ENCODE measurements at regions not wholly inside any gene's neighbourhood (a gene's known extent, or its start where the extent isn't known, plus 50 kb on each side); places are given as distances from the start of the nearest gene placed in this dataset.

DNA sequence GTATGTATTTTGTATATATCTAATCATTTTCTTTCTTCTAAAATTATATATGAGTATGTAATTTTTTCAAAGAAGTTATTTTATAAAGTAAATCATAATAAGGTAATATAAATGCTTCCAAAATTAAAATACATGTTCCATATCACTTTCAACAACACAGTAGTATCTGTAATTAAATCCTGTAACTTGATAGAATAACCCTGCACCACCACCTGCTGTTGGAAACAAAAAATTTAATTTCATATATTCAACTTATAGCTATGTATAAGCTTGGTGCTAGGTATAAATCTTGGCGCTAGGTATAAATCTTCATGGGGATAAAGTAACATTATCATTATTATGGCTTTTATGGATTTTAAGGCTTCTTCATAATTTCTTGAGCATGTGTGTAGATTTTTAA lies 149.7 kb upstream of the DCN start:
- H3K27ac ChIP-seq: no peak overlapping the region
- no peaks in the 10 kb centered on the region for H3K9me3 ChIP-seq (replicated peaks)
- no peak for DNase-seq (ENCODE audit: low read depth in 1 of 2, low spot score in 2 of 2)
- no peak overlapping the region for H3K4me3 ChIP-seq
- no peaks in the 10 kb centered on the region for H3K27me3 ChIP-seq (replicated peaks)
- H3K36me3 ChIP-seq: no peaks in the 10 kb centered on the region
- H3K4me1 ChIP-seq (replicated peaks): no peaks in the 10 kb centered on the region

DNA sequence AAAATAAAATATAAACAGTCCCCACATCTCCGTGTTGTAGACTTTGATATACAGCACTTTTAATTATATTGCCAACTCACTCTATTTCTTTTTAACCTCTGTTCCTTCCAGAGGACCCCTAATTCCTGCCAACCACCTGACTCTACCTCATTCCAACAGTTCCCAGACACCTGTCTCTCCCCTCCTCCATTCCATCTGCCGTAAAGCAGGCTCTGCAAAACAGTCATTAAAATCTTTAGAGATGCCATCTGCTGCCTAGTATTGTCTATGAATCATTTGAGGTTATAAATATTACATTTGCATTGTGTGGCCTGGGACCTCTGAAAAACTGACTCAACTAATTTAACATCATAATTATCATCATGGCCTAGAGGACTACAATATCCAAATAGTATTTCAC lies 148.8 kb upstream of the DCN start:
- Histone ChIP-seq H3K27me3 (replicated peaks) (no peaks in the 10 kb centered on the region), H3K36me3 (no peaks in the 10 kb centered on the region), H3K4me3 (no peak overlapping the region), H3K27ac (no peak overlapping the region), H3K4me1 (replicated peaks) (peaks cover 5% of the 10 kb centered on the region), H3K9me3 (replicated peaks) (no peaks in the 10 kb centered on the region)
- no peak for DNase-seq (ENCODE audit: low read depth in 1 of 2, low spot score in 2 of 2)

DNA sequence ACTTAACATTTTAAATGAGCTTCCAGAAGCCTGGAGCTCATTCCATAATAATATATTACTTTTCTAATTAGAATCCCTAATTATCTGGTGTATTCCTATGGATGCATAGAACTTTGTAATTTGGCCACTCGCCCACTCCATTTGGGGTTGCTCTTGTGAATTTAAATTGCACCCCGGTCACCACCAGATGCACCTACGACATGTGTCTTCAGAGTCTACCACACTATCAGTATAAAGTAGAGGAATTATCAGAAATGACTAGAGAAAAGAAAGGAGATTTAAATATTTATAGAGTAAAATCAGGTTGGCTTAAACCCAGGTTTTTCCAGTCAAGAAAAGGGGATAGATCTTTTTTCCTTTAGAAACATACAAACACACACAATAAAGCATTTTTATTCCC lies 145.8 kb upstream of the DCN start:
- H3K36me3 ChIP-seq: no peaks in the 10 kb centered on the region
- H3K9me3 ChIP-seq (replicated peaks): no peaks in the 10 kb centered on the region
- no peak overlapping the region for H3K27ac ChIP-seq
- no peaks in the 10 kb centered on the region for H3K27me3 ChIP-seq (replicated peaks)
- peaks cover 11% of the 10 kb centered on the region for H3K4me1 ChIP-seq (replicated peaks)
- DNase-seq (ENCODE audit: low read depth in 1 of 2, low spot score in 2 of 2): no peak
- no peak overlapping the region for H3K4me3 ChIP-seq

DNA sequence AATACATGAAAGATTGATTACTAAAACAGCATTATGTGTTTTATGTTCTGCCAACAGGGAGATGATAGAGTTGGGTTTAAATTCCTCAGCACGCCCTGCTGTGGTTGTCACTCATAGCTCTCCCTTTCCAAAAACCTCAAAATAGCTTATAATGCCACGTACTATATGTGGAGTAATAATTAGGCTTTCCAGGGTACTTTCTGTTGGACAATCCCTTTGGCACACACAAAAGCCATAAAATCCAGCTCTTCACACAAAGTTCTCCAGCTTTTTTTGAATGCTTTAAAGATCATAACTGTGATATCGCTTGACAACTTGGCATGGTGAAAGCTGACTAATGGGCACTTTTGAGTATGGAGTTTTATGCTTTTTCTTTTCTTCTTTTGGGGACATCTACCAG lies 145.3 kb upstream of the DCN start:
- peaks cover 11% of the 10 kb centered on the region for H3K4me1 ChIP-seq (replicated peaks)
- no peaks in the 10 kb centered on the region for H3K9me3 ChIP-seq (replicated peaks)
- H3K36me3 ChIP-seq: no peaks in the 10 kb centered on the region
- no peak for DNase-seq (ENCODE audit: low read depth in 1 of 2, low spot score in 2 of 2)
- H3K27me3 ChIP-seq (replicated peaks): no peaks in the 10 kb centered on the region
- H3K27ac ChIP-seq: no peak overlapping the region
- H3K4me3 ChIP-seq: no peak overlapping the region

DNA sequence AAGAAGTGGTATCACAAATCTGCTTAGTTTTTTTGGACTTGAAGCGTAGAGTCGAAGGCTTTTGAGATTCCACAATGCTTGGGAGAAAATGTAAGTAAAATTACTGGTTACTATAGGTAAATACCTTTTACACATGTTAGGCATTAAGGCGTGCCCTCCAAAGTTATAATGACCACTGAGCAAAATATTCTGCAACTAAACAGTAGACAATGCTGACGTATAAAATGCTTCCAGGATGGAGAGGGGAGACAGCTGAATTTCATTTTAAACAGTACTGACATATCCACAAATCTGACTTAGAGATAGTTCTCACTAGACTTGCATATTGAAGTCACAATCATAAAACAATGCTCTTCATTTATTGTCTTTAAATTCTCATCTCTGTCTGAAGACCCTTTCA lies 144.5 kb upstream of the DCN start:
- Histone ChIP-seq H3K27ac (peak overlapping the region; percentile 31; the same call in 1 of the 2 replicates), H3K4me1 (replicated peaks) (peaks cover 11% of the 10 kb centered on the region), H3K9me3 (replicated peaks) (no peaks in the 10 kb centered on the region), H3K4me3 (no peak overlapping the region), H3K36me3 (no peaks in the 10 kb centered on the region), H3K27me3 (replicated peaks) (no peaks in the 10 kb centered on the region)
- DNase-seq (ENCODE audit: low read depth in 1 of 2, low spot score in 2 of 2): no peak

DNA sequence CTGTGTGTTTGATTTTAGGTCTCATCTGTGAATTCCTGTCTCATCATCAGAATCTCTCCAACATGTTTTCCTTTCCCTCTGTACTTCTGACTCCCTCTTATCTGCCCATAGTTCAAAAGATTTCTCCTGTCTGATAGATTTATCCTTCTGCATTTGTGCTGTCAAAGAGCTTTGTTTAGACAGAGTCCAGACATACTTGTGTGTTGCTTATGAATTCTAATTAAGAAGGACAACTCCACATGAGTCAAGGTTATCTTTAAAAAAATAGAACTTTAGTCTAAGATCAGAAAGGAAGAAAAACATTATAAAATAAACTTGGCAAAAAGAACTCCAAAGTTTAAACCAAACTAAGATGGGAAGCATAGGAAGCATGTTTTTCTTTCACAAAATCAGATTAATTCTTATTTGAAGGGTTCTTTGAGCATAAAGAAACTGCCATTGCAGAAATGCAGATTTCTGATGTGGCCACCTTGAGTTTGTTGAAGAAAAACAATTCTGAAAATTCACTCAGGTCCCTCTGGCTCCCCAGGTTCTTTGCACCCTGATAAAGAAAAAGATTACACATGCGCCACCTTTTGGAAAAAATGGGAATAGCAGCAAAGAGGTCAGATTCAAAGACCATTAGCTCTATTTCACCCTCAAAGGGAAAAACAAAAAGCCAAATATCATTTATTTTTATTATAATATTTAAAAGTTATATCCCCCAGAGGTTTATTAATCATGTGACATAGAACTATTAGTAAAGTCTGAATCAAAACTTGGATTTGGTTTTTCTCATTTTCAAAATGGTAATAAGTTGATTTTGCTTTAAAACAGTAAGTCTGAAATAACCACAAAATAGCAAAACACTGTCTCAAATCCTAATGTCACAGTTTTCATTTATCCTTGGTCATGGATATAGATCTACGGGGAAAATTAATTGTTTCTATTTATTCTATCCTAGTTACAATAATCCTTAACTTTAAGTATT lies 143.7 kb upstream of the DCN start:
- no peaks in the 10 kb centered on the region for H3K9me3 ChIP-seq (replicated peaks)
- H3K36me3 ChIP-seq: no peaks in the 10 kb centered on the region
- H3K27me3 ChIP-seq (replicated peaks): no peaks in the 10 kb centered on the region
- peak; percentile 56 to 70 for DNase-seq (ENCODE audit: low read depth in 1 of 2, low spot score in 2 of 2)
- peak overlapping the region; percentile 31 for H3K27ac ChIP-seq
- no peak overlapping the region for H3K4me3 ChIP-seq
- H3K4me1 ChIP-seq (replicated peaks): peaks cover 11% of the 10 kb centered on the region

DNA sequence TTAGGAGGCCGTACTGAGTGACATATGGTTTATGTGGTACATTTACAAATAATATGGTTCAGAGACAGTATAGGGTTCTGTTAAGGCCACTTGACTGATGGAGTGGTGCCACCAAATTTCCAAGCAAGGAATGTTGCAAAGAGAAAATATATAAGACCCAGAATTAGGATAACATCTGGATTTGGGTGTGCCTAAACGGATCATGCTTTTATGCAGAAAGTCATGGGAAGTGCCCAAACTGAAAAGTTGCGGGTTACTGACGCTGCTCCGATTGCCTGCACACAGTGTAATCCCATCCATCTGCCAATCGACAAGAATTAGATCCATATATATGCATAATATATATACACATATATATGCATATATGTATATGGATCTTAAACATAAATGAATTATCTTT lies 138.4 kb upstream of the DCN start:
- H3K27ac ChIP-seq: no peak overlapping the region

DNA sequence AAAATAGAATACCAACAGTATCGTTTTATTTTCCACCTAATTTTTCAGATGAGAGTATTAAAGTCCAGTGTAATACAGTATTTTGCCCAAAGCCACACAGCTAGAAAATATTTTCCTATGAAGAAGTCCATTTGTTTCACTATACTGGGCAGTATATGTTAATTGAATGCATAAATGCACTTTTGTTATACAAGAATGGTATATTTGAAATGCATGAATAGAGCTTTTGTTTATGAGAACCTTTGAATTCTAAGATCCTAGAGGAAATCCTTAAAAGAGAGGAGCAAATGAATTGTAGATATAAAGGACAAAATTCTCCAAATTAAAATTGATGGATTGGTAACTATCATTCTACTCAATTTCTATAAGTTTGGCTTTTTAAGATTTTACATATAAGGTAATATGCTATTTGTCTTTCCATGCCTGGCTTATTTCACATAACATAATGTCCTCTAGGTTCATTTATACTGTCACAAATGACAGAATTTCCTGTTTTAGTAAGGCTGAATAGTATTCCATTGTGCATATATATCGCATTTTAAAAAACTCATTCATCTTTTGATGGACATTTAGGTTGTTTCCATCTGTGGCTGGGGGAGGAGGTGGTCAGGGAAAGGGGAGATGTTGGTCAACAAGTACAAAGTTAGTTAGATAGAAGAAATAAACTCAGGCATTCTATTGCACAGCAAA lies 136.6 kb upstream of the DCN start:
- Histone ChIP-seq H3K4me1 (replicated peaks) (peaks cover 31% of the 10 kb centered on the region), H3K36me3 (no peaks in the 10 kb centered on the region), H3K27me3 (replicated peaks) (no peaks in the 10 kb centered on the region), H3K4me3 (no peak overlapping the region), H3K27ac (no peak overlapping the region), H3K9me3 (replicated peaks) (no peaks in the 10 kb centered on the region)
- DNase-seq (ENCODE audit: low read depth in 1 of 2, low spot score in 2 of 2): no peak

More for the DNA sequence above, 138.4 kb upstream of the DCN start:
- H3K4me3 ChIP-seq: no peak overlapping the region
- H3K9me3 ChIP-seq (replicated peaks): no peaks in the 10 kb centered on the region
- no peaks in the 10 kb centered on the region for H3K36me3 ChIP-seq
- DNase-seq (ENCODE audit: low read depth in 1 of 2, low spot score in 2 of 2): no peak
- H3K27me3 ChIP-seq (replicated peaks): no peaks in the 10 kb centered on the region
- H3K4me1 ChIP-seq (replicated peaks): peaks cover 25% of the 10 kb centered on the region

DNA sequence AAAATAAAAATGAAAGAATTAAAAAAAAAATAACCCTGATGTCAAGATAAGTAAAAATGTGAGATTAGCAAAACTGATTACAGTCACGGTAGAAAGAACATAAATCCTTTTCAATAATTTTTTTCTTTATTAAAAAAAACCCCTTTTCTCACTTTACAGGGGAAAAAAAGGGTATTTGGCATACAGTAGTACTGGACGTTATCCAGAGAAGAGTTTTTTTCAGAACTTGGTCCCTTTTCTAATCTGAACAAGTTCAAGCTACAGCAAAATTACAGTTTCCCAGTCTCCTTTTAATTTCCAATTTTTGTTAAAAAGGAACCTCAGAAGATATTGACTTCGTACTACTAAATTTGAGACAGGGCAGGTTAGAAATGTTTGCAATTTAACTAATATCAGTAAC lies 134.7 kb upstream of the DCN start:
- peaks cover 31% of the 10 kb centered on the region for H3K4me1 ChIP-seq (replicated peaks)
- H3K27ac ChIP-seq: peak overlapping the region; percentile 72
- H3K27me3 ChIP-seq (replicated peaks): no peaks in the 10 kb centered on the region
- no peak for DNase-seq (ENCODE audit: low read depth in 1 of 2, low spot score in 2 of 2)
- no peak overlapping the region for H3K4me3 ChIP-seq
- no peaks in the 10 kb centered on the region for H3K36me3 ChIP-seq
- H3K9me3 ChIP-seq (replicated peaks): no peaks in the 10 kb centered on the region

DNA sequence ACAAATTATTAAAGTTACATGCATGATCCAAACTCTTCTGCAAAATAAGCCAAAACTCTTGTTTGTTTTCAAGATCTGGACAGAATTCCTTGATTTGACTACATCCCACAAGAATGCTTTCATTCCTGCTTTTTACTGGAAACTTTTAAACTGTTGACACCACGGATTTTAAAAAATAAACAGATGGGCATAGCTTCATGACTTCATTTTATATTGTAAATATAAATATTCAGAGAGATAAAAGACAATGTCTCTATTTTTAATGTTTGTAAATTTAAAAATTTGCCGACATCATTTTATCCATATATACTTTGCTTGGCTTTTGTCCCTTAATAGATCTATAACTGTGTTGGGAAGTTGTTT lies 134.3 kb upstream of the DCN start:
- H3K4me3 ChIP-seq: no peak overlapping the region
- peak overlapping the region; percentile 72 for H3K27ac ChIP-seq
- H3K9me3 ChIP-seq (replicated peaks): no peaks in the 10 kb centered on the region
- no peaks in the 10 kb centered on the region for H3K36me3 ChIP-seq
- peak in 1 of 2 experiments; percentile 59 for DNase-seq (ENCODE audit: low read depth in 1 of 2, low spot score in 2 of 2)
- no peaks in the 10 kb centered on the region for H3K27me3 ChIP-seq (replicated peaks)
- peaks cover 31% of the 10 kb centered on the region for H3K4me1 ChIP-seq (replicated peaks)

DNA sequence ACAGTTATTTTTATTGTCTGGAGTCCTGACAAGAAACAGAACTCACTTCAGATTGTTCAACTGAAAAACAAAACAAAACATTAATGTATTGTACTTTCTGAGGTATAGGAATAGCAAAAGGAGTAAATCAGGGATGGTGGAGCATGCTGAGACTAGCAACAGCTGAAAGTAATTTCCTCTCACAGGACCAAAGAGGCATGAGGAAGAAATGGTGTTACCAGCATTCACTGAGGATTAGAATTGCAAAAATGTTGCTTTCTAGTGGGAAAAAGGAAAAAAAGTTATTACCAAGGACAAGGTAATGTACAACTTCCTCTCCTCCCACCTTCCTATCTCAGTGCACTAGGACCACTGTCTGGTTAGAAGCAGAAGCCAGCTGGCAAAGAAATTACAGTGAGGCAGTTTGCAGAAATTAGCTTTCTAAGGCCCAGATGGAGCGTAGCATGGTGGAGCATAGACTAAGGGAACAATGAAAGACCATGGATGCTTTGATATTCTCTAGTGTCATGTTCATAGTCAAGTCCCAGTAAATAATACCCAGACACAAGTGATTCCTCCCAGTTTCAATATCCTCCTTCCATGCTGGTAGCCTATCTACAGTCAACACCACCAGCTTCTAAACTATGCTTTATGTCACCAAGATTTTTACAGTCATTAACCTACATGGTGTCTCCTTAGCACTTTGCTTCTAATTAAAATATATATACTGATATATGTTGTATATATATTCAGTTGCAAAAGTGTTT lies 133.7 kb upstream of the DCN start:
- Histone ChIP-seq H3K36me3 (no peaks in the 10 kb centered on the region), H3K9me3 (replicated peaks) (no peaks in the 10 kb centered on the region), H3K4me3 (no peak overlapping the region), H3K27me3 (replicated peaks) (no peaks in the 10 kb centered on the region), H3K4me1 (replicated peaks) (peaks cover 31% of the 10 kb centered on the region), H3K27ac (peak overlapping the region; percentile 65)
- DNase-seq (ENCODE audit: low read depth in 1 of 2, low spot score in 2 of 2): peak in 1 of 2 experiments; percentile 44

DNA sequence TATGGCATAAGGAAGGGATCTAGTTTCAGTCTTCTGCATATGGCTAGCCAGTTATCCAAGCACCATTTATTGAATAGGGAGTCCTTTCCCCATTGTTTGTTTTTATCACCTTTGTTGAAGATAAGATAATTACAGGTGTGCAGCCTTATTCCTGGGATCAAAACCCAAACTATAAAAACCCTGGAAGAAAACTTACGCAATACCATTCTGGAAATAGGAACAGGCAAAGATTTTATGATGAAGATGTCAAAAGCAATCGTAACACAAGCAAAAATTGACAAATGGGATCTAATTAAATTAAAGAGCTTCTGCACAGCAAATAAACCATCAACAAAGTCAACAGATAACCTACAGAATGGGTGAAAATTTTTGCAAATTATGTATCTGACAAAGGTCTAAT lies 128.5 kb upstream of the DCN start:
- Histone ChIP-seq H3K4me3 (no peak overlapping the region), H3K36me3 (no peaks in the 10 kb centered on the region), H3K4me1 (replicated peaks) (peaks cover 10% of the 10 kb centered on the region), H3K27ac (no peak overlapping the region), H3K9me3 (replicated peaks) (no peaks in the 10 kb centered on the region), H3K27me3 (replicated peaks) (no peaks in the 10 kb centered on the region)
- no peak for DNase-seq (ENCODE audit: low read depth in 1 of 2, low spot score in 2 of 2)

DNA sequence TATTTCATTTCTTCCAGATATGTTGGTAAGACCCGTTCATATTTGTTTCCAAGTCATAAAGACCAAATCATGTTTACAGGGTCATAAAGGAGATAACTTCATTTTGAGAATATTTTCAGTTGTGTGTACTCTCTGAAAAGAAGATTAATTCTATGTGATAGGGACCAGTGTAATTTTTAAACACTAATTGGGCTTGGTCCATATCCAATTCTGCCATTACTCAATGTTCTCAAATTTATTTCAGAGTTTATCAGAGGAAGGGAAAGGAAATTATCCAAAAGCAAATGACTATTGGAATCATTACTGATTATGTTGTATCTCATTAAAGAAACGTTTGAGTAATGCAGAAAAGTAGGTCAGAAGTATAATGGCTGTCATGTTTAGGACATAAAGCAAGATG lies 126.8 kb upstream of the DCN start:
- H3K9me3 ChIP-seq (replicated peaks): no peaks in the 10 kb centered on the region
- no peaks in the 10 kb centered on the region for H3K27me3 ChIP-seq (replicated peaks)
- no peak overlapping the region for H3K27ac ChIP-seq
- no peak for DNase-seq (ENCODE audit: low read depth in 1 of 2, low spot score in 2 of 2)
- H3K4me1 ChIP-seq (replicated peaks): no peaks in the 10 kb centered on the region
- H3K4me3 ChIP-seq: no peak overlapping the region
- no peaks in the 10 kb centered on the region for H3K36me3 ChIP-seq

All from SJSA1 (cell line).